Cardiac muscle cell (in vitro differentiated cells and primary cell): ENCODE measurements at regions not wholly inside any gene's neighbourhood (a gene's known extent, or its start where the extent isn't known, plus 50 kb on each side); places are given as distances from the start of the nearest gene placed in this dataset.

Experiments
- DNase-seq, 2 donors: peaks; one replicate each; pipeline versions ENCODE4 v3.0.0 to v3.0.0-alpha.2; 2010 to 2017; ENCODE audit warnings: low read depth in 1 of 2, low spot score in 1 of 2
- H3K27ac ChIP-seq: fragments of 200-600 bp; sonication (generic); 2 replicates; pipeline ENCODE4 v1.5.1; 2016
- H3K27me3 ChIP-seq: fragments of 200-600 bp; sonication (generic); 2 replicates; pipeline ENCODE4 v1.6.0; 2016; ENCODE audit warnings: control low read depth
- H3K36me3 ChIP-seq: fragments of 200-600 bp; sonication (generic); 2 replicates; pipeline ENCODE4 v1.5.1; 2016; ENCODE audit warnings: control low read depth
- H3K4me1 ChIP-seq: fragments of 200-600 bp; sonication (generic); 2 replicates; pipeline ENCODE4 v1.8.1; 2017; ENCODE audit warnings: low read depth, mild to moderate bottlenecking, mixed run types
- H3K4me3 ChIP-seq: fragments of 200-600 bp; sonication (generic); 2 replicates; pipeline ENCODE4 v1.5.1; 2016; ENCODE audit warnings: mild to moderate bottlenecking
- H3K9me3 ChIP-seq: fragments of 200-600 bp; sonication (generic); 2 replicates; pipeline ENCODE4 v1.5.1; 2017; ENCODE audit warnings: low read depth, mild to moderate bottlenecking, control low read depth
- TF ChIP-seq, protein P1 (sequence below): IDR thresholded peaks from 2 replicates; pipeline ENCODE4 v1.5.1; 2012; ENCODE audit warnings: low read depth, mild to moderate bottlenecking, low read length

DNA sequence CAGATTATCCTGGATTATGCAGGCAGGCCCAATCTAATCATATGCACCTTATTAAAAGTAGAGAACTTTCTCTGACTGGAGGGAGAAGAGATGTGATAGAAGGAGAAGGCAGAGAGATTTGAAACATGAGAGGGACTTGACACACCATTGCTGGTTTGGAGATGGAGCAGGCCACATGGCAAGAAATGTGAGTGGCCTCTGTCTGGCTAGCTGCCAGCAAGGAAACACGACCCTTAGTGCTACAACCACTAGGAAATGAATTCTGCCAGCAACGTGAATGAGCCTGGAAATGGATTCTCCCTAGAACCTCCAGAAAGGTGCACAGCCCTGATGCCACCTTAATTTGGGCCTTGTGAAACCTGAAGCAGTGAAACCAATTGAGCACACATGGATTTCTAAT lies 79.5 kb upstream of the MBNL3 start:
- H3K4me1 ChIP-seq: no peaks in the 10 kb centered on the region
- no peaks in the 10 kb centered on the region for H3K9me3 ChIP-seq
- no peaks in the 10 kb centered on the region for H3K36me3 ChIP-seq
- no peak overlapping the region for H3K4me3 ChIP-seq
- TF ChIP-seq, protein P1, sequence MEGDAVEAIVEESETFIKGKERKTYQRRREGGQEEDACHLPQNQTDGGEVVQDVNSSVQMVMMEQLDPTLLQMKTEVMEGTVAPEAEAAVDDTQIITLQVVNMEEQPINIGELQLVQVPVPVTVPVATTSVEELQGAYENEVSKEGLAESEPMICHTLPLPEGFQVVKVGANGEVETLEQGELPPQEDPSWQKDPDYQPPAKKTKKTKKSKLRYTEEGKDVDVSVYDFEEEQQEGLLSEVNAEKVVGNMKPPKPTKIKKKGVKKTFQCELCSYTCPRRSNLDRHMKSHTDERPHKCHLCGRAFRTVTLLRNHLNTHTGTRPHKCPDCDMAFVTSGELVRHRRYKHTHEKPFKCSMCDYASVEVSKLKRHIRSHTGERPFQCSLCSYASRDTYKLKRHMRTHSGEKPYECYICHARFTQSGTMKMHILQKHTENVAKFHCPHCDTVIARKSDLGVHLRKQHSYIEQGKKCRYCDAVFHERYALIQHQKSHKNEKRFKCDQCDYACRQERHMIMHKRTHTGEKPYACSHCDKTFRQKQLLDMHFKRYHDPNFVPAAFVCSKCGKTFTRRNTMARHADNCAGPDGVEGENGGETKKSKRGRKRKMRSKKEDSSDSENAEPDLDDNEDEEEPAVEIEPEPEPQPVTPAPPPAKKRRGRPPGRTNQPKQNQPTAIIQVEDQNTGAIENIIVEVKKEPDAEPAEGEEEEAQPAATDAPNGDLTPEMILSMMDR: no peak
- H3K27me3 ChIP-seq: no peaks in the 10 kb centered on the region
- no peak for DNase-seq
- H3K27ac ChIP-seq: no peak overlapping the region

DNA sequence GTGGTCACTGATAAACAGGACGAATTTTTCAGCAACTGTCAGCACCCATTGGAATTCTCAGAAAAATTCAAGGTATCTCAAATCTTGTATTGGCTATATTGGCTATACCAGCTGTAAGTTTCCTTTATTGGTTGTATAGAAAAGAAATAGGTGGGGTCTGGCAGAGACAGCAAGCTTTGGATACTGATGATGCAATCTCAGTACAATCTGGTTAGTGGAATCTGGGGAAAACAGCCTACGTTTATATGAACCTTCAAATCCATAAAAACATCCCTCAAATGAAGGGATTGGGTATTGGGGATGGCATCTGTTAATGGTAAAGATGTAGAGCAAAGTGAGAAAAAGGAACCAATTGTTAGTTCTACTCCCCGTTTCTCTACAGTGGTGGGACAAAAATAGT lies 76.4 kb upstream of the MBNL3 start:
- no peaks in the 10 kb centered on the region for H3K4me1 ChIP-seq
- H3K27me3 ChIP-seq: no peaks in the 10 kb centered on the region
- H3K4me3 ChIP-seq: no peak overlapping the region
- no peaks in the 10 kb centered on the region for H3K9me3 ChIP-seq
- no peaks in the 10 kb centered on the region for H3K36me3 ChIP-seq
- no peak overlapping the region for H3K27ac ChIP-seq
- no peak for DNase-seq
- TF ChIP-seq, protein P1: no peak

GRCh38 chrX:132563976-132564375 lies 75.1 kb upstream of the MBNL3 start:
- DNase-seq: peak in 1 of 2 donors; percentile 33
- no peak overlapping the region for H3K27ac ChIP-seq
- H3K9me3 ChIP-seq: no peaks in the 10 kb centered on the region
- no peak overlapping the region for H3K4me3 ChIP-seq
- TF ChIP-seq, protein P1: no peak
- H3K4me1 ChIP-seq: no peaks in the 10 kb centered on the region
- H3K27me3 ChIP-seq: no peaks in the 10 kb centered on the region
- no peaks in the 10 kb centered on the region for H3K36me3 ChIP-seq

DNA sequence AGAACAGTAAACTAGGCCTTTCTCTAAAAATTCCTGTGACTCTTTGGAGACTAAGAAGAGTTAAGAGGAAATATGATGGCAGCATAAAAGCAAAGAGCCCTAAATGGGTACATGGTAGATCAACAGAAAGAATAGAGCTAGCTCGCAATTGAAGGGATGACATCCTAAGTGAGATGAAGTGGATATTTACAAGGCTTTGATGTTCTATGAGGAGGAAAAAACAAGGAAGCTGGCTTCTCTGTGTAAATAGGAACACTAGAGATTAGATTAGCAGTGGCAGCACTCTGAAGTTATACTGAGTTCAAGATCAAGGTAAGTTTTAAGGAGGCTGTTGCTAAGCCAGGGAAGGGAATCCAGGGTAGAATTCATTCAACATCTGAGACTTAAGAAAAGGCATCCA lies 73.1 kb upstream of the MBNL3 start:
- H3K36me3 ChIP-seq: no peaks in the 10 kb centered on the region
- H3K27ac ChIP-seq: no peak overlapping the region
- H3K27me3 ChIP-seq: no peaks in the 10 kb centered on the region
- no peak for DNase-seq
- no peaks in the 10 kb centered on the region for H3K4me1 ChIP-seq
- no peak overlapping the region for H3K4me3 ChIP-seq
- H3K9me3 ChIP-seq: no peaks in the 10 kb centered on the region
- TF ChIP-seq, protein P1: no peak

- no peaks in the 10 kb centered on the region for H3K36me3 ChIP-seq
- no peaks in the 10 kb centered on the region for H3K4me1 ChIP-seq
- no peak overlapping the region for H3K27ac ChIP-seq
- TF ChIP-seq, protein P1: no peak
- H3K4me3 ChIP-seq: no peak overlapping the region
- no peaks in the 10 kb centered on the region for H3K27me3 ChIP-seq
- DNase-seq: no peak
- no peaks in the 10 kb centered on the region for H3K9me3 ChIP-seq
Measured at GRCh38 chrX:132561483-132561882, 72.6 kb upstream of the MBNL3 start.

DNA sequence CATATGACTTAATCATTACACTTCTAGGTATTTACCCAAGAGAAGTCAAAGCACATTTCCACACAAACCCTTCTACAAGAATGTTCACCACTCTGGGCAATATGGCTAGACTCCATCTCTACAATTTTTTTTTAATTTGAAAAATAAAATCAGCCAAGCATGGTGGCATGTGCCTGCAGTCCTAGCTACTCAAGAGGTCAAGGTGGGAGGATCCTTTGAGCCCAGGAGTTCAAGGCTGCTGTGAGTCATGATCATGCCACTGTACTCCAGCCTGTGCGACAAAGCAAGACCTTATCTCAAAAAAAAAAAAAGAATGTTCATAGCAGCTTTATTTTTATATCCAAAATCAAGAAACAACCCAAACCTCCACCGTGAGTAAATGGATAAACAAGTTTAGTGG lies 70.3 kb upstream of the MBNL3 start:
- no peaks in the 10 kb centered on the region for H3K27me3 ChIP-seq
- no peaks in the 10 kb centered on the region for H3K4me1 ChIP-seq
- no peaks in the 10 kb centered on the region for H3K36me3 ChIP-seq
- no peaks in the 10 kb centered on the region for H3K9me3 ChIP-seq
- no peak overlapping the region for H3K27ac ChIP-seq
- DNase-seq: no peak
- no peak overlapping the region for H3K4me3 ChIP-seq
- TF ChIP-seq, protein P1: no peak
